Skeletal muscle tissue (tissue), 3 donors: ENCODE measurements at regions not wholly inside any gene's neighbourhood (a gene's known extent, or its start where the extent isn't known, plus 50 kb on each side); places are given as distances from the start of the nearest gene placed in this dataset.
"Not testable (repeated sequence)": the region's sequence is repeated elsewhere in the genome, so short reads cannot be mapped to it uniquely, and the experiment has no call there.

Experiments
- H3K27ac ChIP-seq: one replicate; pipeline ENCODE4 v1.7.0; 2013; ENCODE audit warnings: mild to moderate bottlenecking, low read depth, low read length, inconsistent platforms
- H3K27me3 ChIP-seq, 3 donors: one replicate each; pipeline ENCODE4 v1.7.0; 2013; ENCODE audit warnings: low read length in 3 of 3; ENCODE audit not compliant: control insufficient read depth in 3 of 3, insufficient read depth in 3 of 3
- H3K36me3 ChIP-seq, 3 donors: one replicate each; pipeline ENCODE4 v1.7.0; 2013; ENCODE audit warnings: low read length in 3 of 3; ENCODE audit not compliant: control insufficient read depth in 3 of 3, insufficient read depth in 3 of 3
- H3K4me1 ChIP-seq, 3 donors: one replicate each; pipeline ENCODE4 v1.7.0; 2013; ENCODE audit warnings: low read length in 3 of 3, mild to moderate bottlenecking in 3 of 3; ENCODE audit not compliant: control insufficient read depth in 3 of 3, insufficient read depth in 3 of 3
- H3K4me3 ChIP-seq, 3 donors: one replicate each; pipeline ENCODE4 v1.7.0; 2013; ENCODE audit warnings: low read length in 3 of 3
- H3K9ac ChIP-seq, 3 donors: one replicate each; pipeline ENCODE4 v1.7.0; 2013; ENCODE audit warnings: low read length in 3 of 3, mild to moderate bottlenecking in 3 of 3, moderate library complexity in 2 of 3, low read depth in 1 of 3
- H3K9me3 ChIP-seq, 3 donors: one replicate each; pipeline ENCODE4 v1.7.0; 2013; ENCODE audit warnings: low read length in 3 of 3; ENCODE audit not compliant: control insufficient read depth in 3 of 3
- donor health status: Osteomylitis.

GRCh38 chr5:25099538-25099937 lies 454.8 kb upstream of the CDH10 start:
- no peak overlapping the region for H3K9ac ChIP-seq

GRCh38 chr5:25095261-25095660 lies 450.5 kb upstream of the CDH10 start:
- no peaks in the 10 kb centered on the region for H3K27me3 ChIP-seq
- H3K4me1 ChIP-seq: no peaks in the 10 kb centered on the region
- H3K36me3 ChIP-seq: no peaks in the 10 kb centered on the region
- no peak overlapping the region for H3K4me3 ChIP-seq
- no peak overlapping the region for H3K27ac ChIP-seq
- no peaks in the 10 kb centered on the region for H3K9me3 ChIP-seq
- H3K9ac ChIP-seq: no peak overlapping the region

More at GRCh38 chr5:25099538-25099937, 454.8 kb upstream of the CDH10 start:
- no peaks in the 10 kb centered on the region for H3K27me3 ChIP-seq
- no peaks in the 10 kb centered on the region for H3K4me1 ChIP-seq
- no peak overlapping the region for H3K4me3 ChIP-seq
- H3K36me3 ChIP-seq: no peaks in the 10 kb centered on the region
- H3K27ac ChIP-seq: no peak overlapping the region
- H3K9me3 ChIP-seq: no peaks in the 10 kb centered on the region

DNA sequence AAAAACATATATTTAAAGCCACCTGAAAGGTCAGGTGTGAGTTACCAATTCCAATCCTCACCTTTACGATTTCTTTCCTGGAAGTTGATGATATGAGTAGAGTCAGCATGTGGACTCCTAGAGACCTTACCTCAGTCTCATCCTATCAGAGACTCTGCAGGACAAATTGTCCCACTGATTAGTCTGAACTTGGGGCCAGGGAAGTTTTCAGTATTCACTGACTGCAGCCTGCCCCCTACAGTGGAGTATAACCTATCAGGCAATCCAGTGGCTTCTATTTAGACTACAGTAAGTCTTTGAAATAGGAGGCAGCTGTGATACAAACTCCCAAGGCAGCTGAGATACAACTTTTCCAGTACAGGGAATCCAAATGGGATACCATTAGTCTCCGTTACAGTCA lies 449.4 kb upstream of the CDH10 start:
- Histone ChIP-seq H3K36me3 (no peaks in the 10 kb centered on the region), H3K9me3 (no peaks in the 10 kb centered on the region), H3K9ac (no peak overlapping the region)

DNA sequence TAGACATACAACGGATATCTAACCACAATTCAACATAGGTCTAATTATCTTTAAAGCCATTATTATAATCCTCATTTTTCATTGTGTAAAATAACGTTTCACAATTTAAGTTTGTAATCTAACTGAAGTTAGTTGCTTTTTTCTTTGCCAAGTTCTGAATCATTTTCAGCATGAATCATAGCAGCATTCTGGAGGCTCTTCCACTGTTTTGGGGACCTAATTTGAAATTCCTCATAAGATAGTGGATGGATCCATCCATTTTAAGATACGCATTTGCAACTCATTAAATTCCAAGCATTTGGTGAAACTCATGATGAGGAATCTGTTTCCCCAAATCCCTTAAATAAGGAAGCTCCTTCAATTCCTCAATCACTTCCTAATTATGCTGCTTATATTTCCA lies 447.1 kb upstream of the CDH10 start:
- H3K9ac ChIP-seq: no peak overlapping the region
- no peaks in the 10 kb centered on the region for H3K4me1 ChIP-seq
- no peak overlapping the region for H3K4me3 ChIP-seq
- H3K27ac ChIP-seq: no peak overlapping the region
- no peaks in the 10 kb centered on the region for H3K9me3 ChIP-seq
- no peaks in the 10 kb centered on the region for H3K27me3 ChIP-seq
- no peaks in the 10 kb centered on the region for H3K36me3 ChIP-seq

More for the DNA sequence above, 449.4 kb upstream of the CDH10 start:
- Histone ChIP-seq H3K4me3 (no peak overlapping the region), H3K27me3 (no peaks in the 10 kb centered on the region), H3K4me1 (no peaks in the 10 kb centered on the region), H3K27ac (no peak overlapping the region)

- Histone ChIP-seq H3K9me3 (no peaks in the 10 kb centered on the region), H3K9ac (no peak overlapping the region), H3K4me3 (no peak overlapping the region), H3K36me3 (no peaks in the 10 kb centered on the region), H3K4me1 (no peaks in the 10 kb centered on the region), H3K27me3 (no peaks in the 10 kb centered on the region), H3K27ac (no peak overlapping the region)
Observed at GRCh38 chr5:25090854-25091253, 446.1 kb upstream of the CDH10 start.

GRCh38 chr5:25090275-25090674 lies 445.5 kb upstream of the CDH10 start:
- no peak overlapping the region for H3K4me3 ChIP-seq
- H3K4me1 ChIP-seq: no peaks in the 10 kb centered on the region
- H3K9me3 ChIP-seq: no peaks in the 10 kb centered on the region
- H3K27ac ChIP-seq: no peak overlapping the region
- H3K36me3 ChIP-seq: no peaks in the 10 kb centered on the region
- H3K27me3 ChIP-seq: no peaks in the 10 kb centered on the region
- no peak overlapping the region for H3K9ac ChIP-seq

- H3K36me3 ChIP-seq, H3K9ac ChIP-seq, H3K4me1 ChIP-seq, H3K27ac ChIP-seq, H3K9me3 ChIP-seq, H3K27me3 ChIP-seq, H3K4me3 ChIP-seq: not testable (repeated sequence)
Observed at GRCh38 chr5:25088689-25089088, 443.9 kb upstream of the CDH10 start.

DNA sequence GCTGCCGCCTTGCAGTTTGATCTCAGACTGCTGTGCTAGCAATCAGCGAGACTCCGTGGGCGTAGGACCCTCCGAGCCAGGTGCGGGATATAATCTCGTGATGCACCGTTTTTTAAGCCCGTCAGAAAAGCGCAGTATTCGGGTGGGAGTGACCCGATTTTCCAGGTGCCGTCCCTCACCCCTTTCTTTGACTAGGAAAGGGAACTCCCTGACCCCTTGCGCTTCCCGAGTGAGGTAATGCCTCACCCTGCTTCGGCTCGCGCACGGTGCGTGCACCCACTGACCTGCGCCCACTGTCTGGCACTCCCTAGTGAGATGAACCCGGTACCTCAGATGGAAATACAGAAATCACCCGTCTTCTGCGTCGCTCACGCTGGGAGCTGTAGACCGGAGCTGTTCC lies 438.5 kb upstream of the CDH10 start:
- H3K4me1 ChIP-seq, H3K27me3 ChIP-seq, H3K27ac ChIP-seq, H3K4me3 ChIP-seq, H3K9me3 ChIP-seq, H3K36me3 ChIP-seq, H3K9ac ChIP-seq: not testable (repeated sequence)

DNA sequence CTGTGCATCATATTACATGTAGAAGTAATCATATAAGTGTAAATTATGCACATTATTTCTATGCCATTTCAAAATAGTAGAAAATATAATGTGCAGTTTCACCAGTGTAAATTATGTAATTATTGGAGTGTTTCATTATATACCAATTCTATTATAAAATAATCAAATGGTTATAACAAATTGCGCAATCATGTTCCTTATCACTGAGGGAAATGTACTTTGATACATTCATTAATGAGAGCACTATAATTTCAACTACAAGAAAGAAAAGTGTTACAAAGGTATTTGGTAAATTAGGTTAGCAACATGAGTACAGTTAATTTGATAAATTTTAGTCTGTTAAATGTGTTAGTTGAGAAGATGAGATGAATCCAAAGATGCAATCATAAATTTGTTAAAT lies 421.5 kb upstream of the CDH10 start:
- no peak overlapping the region for H3K9ac ChIP-seq
- H3K9me3 ChIP-seq: no peaks in the 10 kb centered on the region
- no peak overlapping the region for H3K27ac ChIP-seq
- no peak overlapping the region for H3K4me3 ChIP-seq
- no peaks in the 10 kb centered on the region for H3K27me3 ChIP-seq
- H3K36me3 ChIP-seq: no peaks in the 10 kb centered on the region
- H3K4me1 ChIP-seq: no peaks in the 10 kb centered on the region

DNA sequence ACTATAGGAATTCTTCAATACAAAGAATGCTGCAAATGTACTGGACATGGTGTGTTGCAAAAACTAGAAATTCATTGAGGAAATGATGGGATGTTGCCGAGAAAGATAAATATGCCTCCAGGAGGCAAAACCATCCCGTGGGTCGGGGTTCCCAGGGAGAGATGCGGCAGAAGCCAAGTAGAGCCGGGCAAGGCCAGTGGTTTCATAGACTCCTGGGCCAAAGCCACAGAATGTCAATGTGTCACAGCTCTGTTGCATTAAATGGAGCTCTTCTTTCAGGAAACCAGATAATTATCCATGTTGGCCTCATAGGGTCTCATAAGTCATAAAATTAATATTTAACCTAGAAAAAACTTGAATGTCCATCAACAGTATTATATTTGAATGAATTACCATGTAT lies 419.5 kb upstream of the CDH10 start:
- Histone ChIP-seq H3K4me3 (no peak overlapping the region), H3K4me1 (no peaks in the 10 kb centered on the region), H3K36me3 (no peaks in the 10 kb centered on the region)

DNA sequence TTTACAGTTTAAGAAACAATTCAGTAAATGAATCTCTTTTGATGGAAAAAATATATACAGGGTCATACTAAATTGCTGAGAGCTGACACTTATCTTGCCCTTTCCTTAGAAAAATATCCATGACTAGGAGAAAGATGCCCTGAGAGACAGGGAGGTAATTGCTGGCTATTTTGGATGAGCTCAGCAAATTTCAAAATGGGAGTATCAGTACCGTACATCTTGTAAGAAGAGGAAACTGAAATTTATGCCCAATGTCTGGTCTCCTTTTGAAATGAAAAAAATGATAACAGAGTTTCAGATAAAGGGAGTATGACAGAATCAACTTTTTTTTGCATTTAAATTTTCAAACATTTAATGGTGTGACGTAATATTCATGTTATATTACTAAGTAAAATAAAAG lies 415.8 kb upstream of the CDH10 start:
- Histone ChIP-seq H3K27ac (no peak overlapping the region), H3K9ac (no peak overlapping the region), H3K4me3 (no peak overlapping the region), H3K27me3 (no peaks in the 10 kb centered on the region), H3K36me3 (no peaks in the 10 kb centered on the region), H3K4me1 (no peaks in the 10 kb centered on the region), H3K9me3 (no peaks in the 10 kb centered on the region)

More for the DNA sequence above, 419.5 kb upstream of the CDH10 start:
- no peaks in the 10 kb centered on the region for H3K27me3 ChIP-seq
- H3K9ac ChIP-seq: no peak overlapping the region
- H3K27ac ChIP-seq: no peak overlapping the region
- no peaks in the 10 kb centered on the region for H3K9me3 ChIP-seq
